Hepatocyte (in vitro differentiated cells): ENCODE measurements at regions not wholly inside any gene's neighbourhood (a gene's known extent, or its start where the extent isn't known, plus 50 kb on each side); places are given as distances from the start of the nearest gene placed in this dataset.

Experiments used
- DNase-seq: peaks from one replicate; pipeline ENCODE4 v3.0.0-alpha.2; 2016; ENCODE audit warnings: low spot score
- H2AFZ ChIP-seq: fragments of 200-600 bp; sonication (generic); 2 replicates; pipeline ENCODE4 v1.6.0; 2016; ENCODE audit warnings: antibody characterized with exemption, mild to moderate bottlenecking
- H3K27ac ChIP-seq: fragments of 200-600 bp; sonication (generic); 2 replicates; pipeline ENCODE4 v1.5.1; 2016; ENCODE audit warnings: mild to moderate bottlenecking
- H3K27me3 ChIP-seq: fragments of 200-600 bp; sonication (generic); 2 replicates; pipeline ENCODE4 v1.6.1; 2016
- H3K36me3 ChIP-seq: fragments of 200-600 bp; sonication (generic); replicated peaks from 2 replicates; pipeline ENCODE4 v1.5.1; 2016; ENCODE audit warnings: low read depth; ENCODE audit not compliant: insufficient read depth
- H3K4me1 ChIP-seq: fragments of 200-600 bp; sonication (generic); 2 replicates; pipeline ENCODE4 v1.5.1; 2016; ENCODE audit warnings: mild to moderate bottlenecking, moderate library complexity; ENCODE audit not compliant: insufficient read depth
- H3K4me2 ChIP-seq: fragments of 200-600 bp; sonication (generic); 2 replicates; pipeline ENCODE4 v1.6.0; 2016
- H3K4me3 ChIP-seq: fragments of 200-600 bp; sonication (generic); 2 replicates; pipeline ENCODE4 v1.5.1; 2016; ENCODE audit warnings: mild to moderate bottlenecking
- H3K79me2 ChIP-seq: fragments of 200-600 bp; sonication (generic); 2 replicates; pipeline ENCODE4 v1.6.0; 2017; ENCODE audit warnings: mild to moderate bottlenecking
- H3K9me2 ChIP-seq: fragments of 200-600 bp; sonication (generic); replicated peaks from 2 replicates; pipeline ENCODE4 v1.6.0; 2017; ENCODE audit warnings: mild to moderate bottlenecking; ENCODE audit not compliant: insufficient read depth
- H3K9me3 ChIP-seq: fragments of 200-600 bp; sonication (generic); 2 replicates; pipeline ENCODE4 v1.5.1; 2016; ENCODE audit warnings: low read depth, mild to moderate bottlenecking
- H4K20me1 ChIP-seq: fragments of 200-600 bp; sonication (generic); 2 replicates; pipeline ENCODE4 v1.6.0; 2016; ENCODE audit warnings: mild to moderate bottlenecking; ENCODE audit not compliant: insufficient read depth, poor library complexity, severe bottlenecking
- EZH2 ChIP-seq: fragments of 200-600 bp; sonication (generic); IDR thresholded peaks from 2 replicates; pipeline ENCODE4 v1.6.1; 2016; ENCODE audit warnings: antibody characterized with exemption, mild to moderate bottlenecking, borderline replicate concordance
- EZH2phosphoT487 ChIP-seq: fragments of 200-600 bp; sonication (generic); IDR thresholded peaks from one replicate; pipeline ENCODE4 v1.6.1; 2018; ENCODE audit warnings: antibody characterized with exemption, mild to moderate bottlenecking, low read depth, moderate library complexity; ENCODE audit not compliant: unreplicated experiment, severe bottlenecking
- WGBS: methylation state at CpG from one replicate; pipeline ENCODE4 v1.1.6; 2016; ENCODE audit warnings: low lambda C conversion rate; ENCODE audit errors: missing lambda C conversion rate; 5-methylcytosine and 5-hydroxymethylcytosine counted together
- TF ChIP-seq, protein P1 (sequence below): fragments of 200-600 bp; sonication (generic); IDR thresholded peaks from 2 replicates; pipeline ENCODE4 v1.5.1; 2016; ENCODE audit warnings: antibody characterized with exemption, mild to moderate bottlenecking; ENCODE audit not compliant: poor library complexity

DNA sequence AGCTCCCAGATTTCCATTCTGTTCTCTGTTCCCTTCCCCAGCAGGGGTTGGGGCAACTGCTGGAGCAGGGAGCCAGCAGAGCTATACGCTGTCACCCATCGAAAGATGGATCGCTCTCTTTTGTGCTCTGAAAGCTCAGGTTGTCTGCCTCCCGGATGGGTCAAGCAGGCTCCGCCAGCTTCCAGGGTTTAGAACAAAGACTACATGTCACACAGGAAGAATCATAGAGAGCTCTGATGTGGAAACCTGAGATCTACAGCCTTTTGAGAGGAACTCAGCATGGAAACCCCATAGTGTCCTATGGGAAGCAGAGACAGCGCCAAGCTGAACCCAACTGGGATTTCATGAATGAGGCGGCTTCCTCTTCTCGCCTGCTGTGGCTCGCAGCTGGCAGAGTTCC, 205.4 kb downstream of the HS3ST1 start:
- 88% methylated on average over 9 of the region's 9 CpGs for WGBS
- H3K79me2 ChIP-seq = no peaks in the 10 kb centered on the region
- H2AFZ ChIP-seq = no peak overlapping the region
- H3K4me3 ChIP-seq = no peak overlapping the region
- no peaks in the 10 kb centered on the region for H3K36me3 ChIP-seq
- H3K27ac ChIP-seq = no peak overlapping the region
- H4K20me1 ChIP-seq = no peaks in the 10 kb centered on the region
- no peaks in the 10 kb centered on the region for H3K9me2 ChIP-seq
- peaks cover 4% of the 10 kb centered on the region for H3K4me1 ChIP-seq
- DNase-seq = no peak
- no peaks in the 10 kb centered on the region for H3K9me3 ChIP-seq
- H3K27me3 ChIP-seq = no peaks in the 10 kb centered on the region
- no peak overlapping the region for H3K4me2 ChIP-seq
- TF ChIP-seq EZH2phosphoT487 = no peak
- TF ChIP-seq, protein P1, sequence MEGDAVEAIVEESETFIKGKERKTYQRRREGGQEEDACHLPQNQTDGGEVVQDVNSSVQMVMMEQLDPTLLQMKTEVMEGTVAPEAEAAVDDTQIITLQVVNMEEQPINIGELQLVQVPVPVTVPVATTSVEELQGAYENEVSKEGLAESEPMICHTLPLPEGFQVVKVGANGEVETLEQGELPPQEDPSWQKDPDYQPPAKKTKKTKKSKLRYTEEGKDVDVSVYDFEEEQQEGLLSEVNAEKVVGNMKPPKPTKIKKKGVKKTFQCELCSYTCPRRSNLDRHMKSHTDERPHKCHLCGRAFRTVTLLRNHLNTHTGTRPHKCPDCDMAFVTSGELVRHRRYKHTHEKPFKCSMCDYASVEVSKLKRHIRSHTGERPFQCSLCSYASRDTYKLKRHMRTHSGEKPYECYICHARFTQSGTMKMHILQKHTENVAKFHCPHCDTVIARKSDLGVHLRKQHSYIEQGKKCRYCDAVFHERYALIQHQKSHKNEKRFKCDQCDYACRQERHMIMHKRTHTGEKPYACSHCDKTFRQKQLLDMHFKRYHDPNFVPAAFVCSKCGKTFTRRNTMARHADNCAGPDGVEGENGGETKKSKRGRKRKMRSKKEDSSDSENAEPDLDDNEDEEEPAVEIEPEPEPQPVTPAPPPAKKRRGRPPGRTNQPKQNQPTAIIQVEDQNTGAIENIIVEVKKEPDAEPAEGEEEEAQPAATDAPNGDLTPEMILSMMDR = no peak
- TF ChIP-seq EZH2 = no peak

DNA sequence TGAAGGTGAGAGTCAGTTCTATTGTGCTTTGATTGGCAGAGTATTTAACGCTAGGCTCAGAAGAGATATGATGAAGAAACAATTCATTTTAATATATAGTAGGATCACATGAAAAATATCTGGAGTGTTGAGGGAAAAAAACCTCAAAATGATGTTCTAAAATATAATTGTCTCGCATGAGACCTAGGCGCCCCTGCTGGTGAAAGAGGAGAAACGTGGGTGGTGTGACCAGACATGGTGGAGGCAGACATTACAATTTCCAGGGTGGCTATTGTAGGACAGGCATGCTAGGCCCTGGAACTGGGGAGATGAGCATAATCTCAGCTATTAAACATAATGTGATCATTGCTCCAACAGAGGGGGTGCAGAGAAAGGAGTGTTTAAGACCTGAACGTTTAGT, 210.0 kb downstream of the HS3ST1 start:
- H3K4me3 ChIP-seq = no peak overlapping the region
- H3K27me3 ChIP-seq = no peaks in the 10 kb centered on the region
- 87% methylated on average over 5 of the region's 5 CpGs for whole genome bisulfite sequencing
- DNase-seq = no peak
- H3K4me2 ChIP-seq = no peak overlapping the region
- no peak overlapping the region for H2AFZ ChIP-seq
- TF ChIP-seq, protein P1 = peak; percentile 6
- no peak for TF ChIP-seq EZH2phosphoT487
- no peaks in the 10 kb centered on the region for H3K36me3 ChIP-seq
- H3K4me1 ChIP-seq = no peaks in the 10 kb centered on the region
- H3K9me2 ChIP-seq = no peaks in the 10 kb centered on the region
- no peaks in the 10 kb centered on the region for H3K79me2 ChIP-seq
- no peak overlapping the region for H3K27ac ChIP-seq
- H3K9me3 ChIP-seq = no peaks in the 10 kb centered on the region
- H4K20me1 ChIP-seq = no peaks in the 10 kb centered on the region

DNA sequence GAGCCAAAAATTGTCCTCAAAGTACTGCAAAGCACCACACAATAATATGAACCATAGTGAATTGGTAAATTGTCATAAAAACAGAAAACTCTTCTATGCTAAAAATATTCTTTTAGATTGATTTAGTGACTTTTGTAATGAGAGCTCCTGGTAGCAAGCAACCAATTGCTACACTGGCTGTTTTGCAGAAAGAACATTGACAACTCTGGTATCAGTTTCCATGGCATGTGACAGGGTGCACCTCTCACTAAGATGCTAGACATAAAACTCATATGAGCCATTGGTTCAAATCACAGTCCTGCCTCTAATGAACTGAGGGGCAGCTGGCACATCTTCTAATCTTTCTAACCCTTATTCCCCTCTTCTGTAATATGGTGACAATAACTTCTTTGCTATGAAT, 212.2 kb downstream of the HS3ST1 start:
- Histone ChIP-seq H3K4me1 (no peaks in the 10 kb centered on the region), H3K27me3 (no peaks in the 10 kb centered on the region), H3K36me3 (no peaks in the 10 kb centered on the region), H3K79me2 (no peaks in the 10 kb centered on the region), H3K27ac (no peak overlapping the region), H3K9me3 (no peaks in the 10 kb centered on the region), H3K9me2 (no peaks in the 10 kb centered on the region), H3K4me3 (no peak overlapping the region), H4K20me1 (no peaks in the 10 kb centered on the region), H3K4me2 (no peak overlapping the region), H2AFZ (no peak overlapping the region)
- TF ChIP-seq EZH2 = no peak
- no peak for DNase-seq

DNA sequence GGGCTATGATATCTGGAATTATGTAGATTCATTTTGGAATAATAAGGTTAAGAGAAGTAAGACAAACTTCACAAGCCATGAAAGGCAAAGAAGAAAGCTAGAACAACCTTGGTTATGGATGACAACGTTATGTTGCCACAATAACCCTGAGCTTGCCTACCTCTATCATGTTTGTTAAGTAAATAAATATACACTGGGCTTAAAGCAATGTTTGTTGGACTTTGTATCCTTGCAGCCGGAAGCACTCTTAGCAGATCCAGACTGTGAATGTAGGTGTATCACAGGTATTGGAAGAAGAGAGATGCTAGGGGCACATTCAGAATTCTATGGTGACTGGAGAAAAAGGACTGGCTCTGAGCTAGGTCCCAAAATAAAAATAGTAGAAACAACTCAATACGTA, 214.4 kb downstream of the HS3ST1 start:
- TF ChIP-seq EZH2 = no peak
- TF ChIP-seq, protein P1 = no peak
- TF ChIP-seq EZH2phosphoT487 = no peak
- 73% methylated on average over 3 of the region's 3 CpGs for WGBS
- Histone ChIP-seq H3K4me3 (no peak overlapping the region), H4K20me1 (no peaks in the 10 kb centered on the region), H3K4me2 (no peak overlapping the region), H3K79me2 (no peaks in the 10 kb centered on the region), H3K27ac (no peak overlapping the region), H3K9me3 (no peaks in the 10 kb centered on the region), H3K4me1 (no peaks in the 10 kb centered on the region), H3K36me3 (no peaks in the 10 kb centered on the region), H2AFZ (no peak overlapping the region), H3K27me3 (no peaks in the 10 kb centered on the region), H3K9me2 (no peaks in the 10 kb centered on the region)
- DNase-seq = peak; percentile 24
